CD14-positive monocyte (primary cell): ENCODE measurements at regions not wholly inside any gene's neighbourhood (a gene's known extent, or its start where the extent isn't known, plus 50 kb on each side); places are given as distances from the start of the nearest gene placed in this dataset.
A peak's percentile ranks its signal among the peaks of the same experiment; 100 is the strongest.

Experiments
- DNase-seq, 3 donors: peaks; one replicate each; pipeline ENCODE4 v3.0.0-alpha.2; 2011 to 2022
- H2AFZ ChIP-seq: 2 replicates; pipeline ENCODE4 v1.6.0; 2012; ENCODE audit warnings: mild to moderate bottlenecking, low read depth, low read length, inconsistent platforms; ENCODE audit not compliant: insufficient read depth, poor library complexity, severe bottlenecking
- H3K27ac ChIP-seq, 2 donors: 1 replicate in 1 of 2; 2 replicates in 1 of 2; pipeline ENCODE4 v1.5.1; 2012 to 2013; ENCODE audit warnings: low read length in 2 of 2, control low read depth in 1 of 2, inconsistent platforms in 1 of 2, low read depth in 1 of 2, mild to moderate bottlenecking in 1 of 2
- H3K27me3 ChIP-seq, 2 donors: one replicate each; pipeline versions ENCODE4 v1.6.0 to v1.6.1; 2011 to 2013; ENCODE audit warnings: low read length in 2 of 2; ENCODE audit not compliant: control insufficient read depth in 2 of 2, insufficient read depth in 2 of 2
- H3K36me3 ChIP-seq, 2 donors: replicated peaks in 1 of 2; 1 replicate in 1 of 2; 2 replicates in 1 of 2; pipeline versions ENCODE4 v1.5.1 to v1.6.1; 2012 to 2013; ENCODE audit warnings: low read length in 2 of 2, control low read depth in 1 of 2, inconsistent platforms in 1 of 2, mild to moderate bottlenecking in 1 of 2; ENCODE audit not compliant: insufficient read depth in 2 of 2, control insufficient read depth in 1 of 2
- H3K4me1 ChIP-seq, 2 donors: 1 replicate in 1 of 2; 2 replicates in 1 of 2; pipeline versions ENCODE4 v1.5.1 to v1.6.1; 2012 to 2013; ENCODE audit warnings: low read length in 2 of 2, control low read depth in 1 of 2, inconsistent platforms in 1 of 2, mild to moderate bottlenecking in 1 of 2, moderate library complexity in 1 of 2; ENCODE audit not compliant: insufficient read depth in 2 of 2, control insufficient read depth in 1 of 2
- H3K4me2 ChIP-seq: replicated peaks from 2 replicates; pipeline ENCODE3; 2012; ENCODE audit warnings: low read length, moderate library complexity, mild to moderate bottlenecking; ENCODE audit not compliant: poor library complexity, severe bottlenecking; ENCODE audit errors: extremely low read depth
- H3K4me3 ChIP-seq, 3 experiments: fragments of 200-600 bp in 1 of 3; sonication (generic) in 1 of 3; replicated peaks in 1 of 3; 1 replicate in 2 of 3; 2 replicates in 1 of 3; pipeline ENCODE4 v1.5.1; 2011 to 2013; ENCODE audit warnings: low read length in 3 of 3, mild to moderate bottlenecking in 3 of 3, control low read depth in 2 of 3, low read depth in 2 of 3, inconsistent platforms in 1 of 3, moderate library complexity in 1 of 3
- H3K79me2 ChIP-seq: 2 replicates; pipeline ENCODE4 v1.6.0; 2012; ENCODE audit warnings: mild to moderate bottlenecking, control low read depth, inconsistent platforms, low read length, moderate library complexity; ENCODE audit not compliant: insufficient read depth
- H3K9ac ChIP-seq: 2 replicates; pipeline ENCODE4 v1.6.0; 2017; ENCODE audit warnings: low read length, mild to moderate bottlenecking; ENCODE audit not compliant: insufficient read depth, poor library complexity, severe bottlenecking
- H3K9me3 ChIP-seq, 2 donors: replicated peaks in 1 of 2; 1 replicate in 1 of 2; 2 replicates in 1 of 2; pipeline versions ENCODE4 v1.5.1 to v1.6.1; 2012 to 2013; ENCODE audit warnings: low read length in 2 of 2, control low read depth in 1 of 2; ENCODE audit not compliant: control insufficient read depth in 1 of 2, insufficient read depth in 1 of 2
- H4K20me1 ChIP-seq: 2 replicates; pipeline ENCODE4 v1.6.0; 2012; ENCODE audit warnings: mild to moderate bottlenecking, low read length, control low read depth, moderate library complexity; ENCODE audit not compliant: insufficient read depth
- H3K27ac Mint-ChIP-seq, 7 donors: one replicate each; pipeline ENCODE4 v1.8.0; 2020; ENCODE audit warnings: mild to moderate bottlenecking in 7 of 7, mixed read lengths in 7 of 7, moderate library complexity in 6 of 7, inconsistent platforms in 2 of 7
- H3K27me3 Mint-ChIP-seq, 3 donors: one replicate each; pipeline ENCODE4 v1.8.0; 2021 to 2022; ENCODE audit warnings: low read depth in 3 of 3, mild to moderate bottlenecking in 3 of 3, mixed read lengths in 3 of 3, moderate library complexity in 3 of 3, inconsistent platforms in 1 of 3
- H3K36me3 Mint-ChIP-seq, 2 donors: one replicate each; pipeline ENCODE4 v1.8.0; 2020; ENCODE audit warnings: mixed read lengths in 2 of 2, inconsistent platforms in 1 of 2, mild to moderate bottlenecking in 1 of 2
- H3K4me1 Mint-ChIP-seq: one replicate; pipeline ENCODE4 v1.8.0; 2020; ENCODE audit warnings: mild to moderate bottlenecking, mixed read lengths
- H3K4me3 Mint-ChIP-seq, 2 donors: one replicate each; pipeline ENCODE4 v1.8.0; 2020; ENCODE audit warnings: mild to moderate bottlenecking in 2 of 2, mixed read lengths in 2 of 2, moderate library complexity in 1 of 2
- H3K9me3 Mint-ChIP-seq, 7 donors: one replicate each; pipeline ENCODE4 v1.8.0; 2020 to 2022; ENCODE audit warnings: mixed read lengths in 7 of 7, mild to moderate bottlenecking in 6 of 7, moderate library complexity in 6 of 7, inconsistent platforms in 2 of 7
- WGBS: methylation state at CpG from one replicate; pipeline ENCODE4 v1.1.5; 2013; ENCODE audit warnings: missing lambda C conversion rate; ENCODE audit not compliant: insufficient coverage; 5-methylcytosine and 5-hydroxymethylcytosine counted together
- intact Hi-C, 2 donors: fragments of 100-400 bp; cut with micrococcal nuclease; formaldehyde crosslinking; loops; one replicate each; pipeline versions ENCODE4 v1.15.0 to v1.15.1; 2023
- TF ChIP-seq, protein P1 (sequence below): fragments of 200-600 bp; IDR thresholded peaks from one replicate; pipeline ENCODE4 v1.8.0; 2022; ENCODE audit warnings: antibody characterized with exemption, mild to moderate bottlenecking

DNA sequence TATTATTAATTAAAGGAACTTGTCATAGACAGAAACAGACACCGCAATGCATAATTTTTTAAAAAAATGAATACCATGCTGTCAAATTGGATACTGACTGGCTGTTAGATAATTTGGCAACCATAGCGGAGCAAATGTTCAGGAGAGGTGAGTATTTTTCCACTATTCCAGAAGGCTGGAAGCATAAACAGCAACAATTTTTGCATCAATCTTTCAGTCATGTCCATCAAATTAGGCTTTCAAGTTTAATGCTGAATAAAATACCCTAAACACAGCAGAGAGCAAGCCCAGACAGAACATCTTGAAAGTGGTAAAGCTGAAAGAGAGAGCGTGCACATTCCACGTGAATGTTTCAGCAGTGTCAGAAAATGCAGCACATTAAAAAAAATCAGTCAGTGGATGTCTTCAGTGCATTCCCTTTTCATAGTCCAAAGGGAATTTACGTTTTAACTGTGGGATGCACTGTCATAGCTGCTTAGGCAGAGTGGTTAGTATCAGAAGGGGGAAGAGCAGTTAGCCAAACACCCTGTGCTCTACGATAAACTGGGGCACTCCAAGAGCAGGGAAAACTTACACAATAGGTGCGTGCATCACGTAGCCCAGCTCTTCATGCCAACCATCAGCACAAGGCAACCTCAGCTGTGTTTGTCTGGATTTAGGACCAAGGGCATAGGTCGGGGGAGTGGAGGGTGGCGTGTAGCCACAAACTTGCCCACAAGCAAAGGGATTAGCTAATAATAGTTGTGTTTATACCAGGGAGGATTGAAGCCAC lies 116.2 kb upstream of the STMND1 start:
- Histone ChIP-seq H3K27ac (no peak overlapping the region), H3K4me2 (no peak overlapping the region), H3K27me3 (peaks cover 0 to 2% of the 10 kb centered on the region in 2 donors), H3K4me3 (no peak overlapping the region), H3K9ac (no peak overlapping the region), H3K4me1 (peaks cover 15 to 22% of the 10 kb centered on the region in 2 donors), H3K9me3 (peaks cover 5 to 14% of the 10 kb centered on the region in 2 donors), H4K20me1 (no peaks in the 10 kb centered on the region), H2AFZ (no peak overlapping the region), H3K36me3 (no peaks in the 10 kb centered on the region), H3K79me2 (no peaks in the 10 kb centered on the region)
- TF ChIP-seq, protein P1, sequence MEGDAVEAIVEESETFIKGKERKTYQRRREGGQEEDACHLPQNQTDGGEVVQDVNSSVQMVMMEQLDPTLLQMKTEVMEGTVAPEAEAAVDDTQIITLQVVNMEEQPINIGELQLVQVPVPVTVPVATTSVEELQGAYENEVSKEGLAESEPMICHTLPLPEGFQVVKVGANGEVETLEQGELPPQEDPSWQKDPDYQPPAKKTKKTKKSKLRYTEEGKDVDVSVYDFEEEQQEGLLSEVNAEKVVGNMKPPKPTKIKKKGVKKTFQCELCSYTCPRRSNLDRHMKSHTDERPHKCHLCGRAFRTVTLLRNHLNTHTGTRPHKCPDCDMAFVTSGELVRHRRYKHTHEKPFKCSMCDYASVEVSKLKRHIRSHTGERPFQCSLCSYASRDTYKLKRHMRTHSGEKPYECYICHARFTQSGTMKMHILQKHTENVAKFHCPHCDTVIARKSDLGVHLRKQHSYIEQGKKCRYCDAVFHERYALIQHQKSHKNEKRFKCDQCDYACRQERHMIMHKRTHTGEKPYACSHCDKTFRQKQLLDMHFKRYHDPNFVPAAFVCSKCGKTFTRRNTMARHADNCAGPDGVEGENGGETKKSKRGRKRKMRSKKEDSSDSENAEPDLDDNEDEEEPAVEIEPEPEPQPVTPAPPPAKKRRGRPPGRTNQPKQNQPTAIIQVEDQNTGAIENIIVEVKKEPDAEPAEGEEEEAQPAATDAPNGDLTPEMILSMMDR, result no peak
- H3K36me3 Mint-ChIP-seq, result no peaks in the 10 kb centered on the region
- H3K4me3 Mint-ChIP-seq, result peak overlapping the region in 1 of 2 donors; percentile 74
- peaks cover 22% of the 10 kb centered on the region for H3K4me1 Mint-ChIP-seq
- peaks cover 2 to 12% (median 3%) of the 10 kb centered on the region in 3 donors for H3K27me3 Mint-ChIP-seq
- intact Hi-C loops, result no loop called here
- no peak overlapping the region for H3K27ac Mint-ChIP-seq
- 20% methylated on average over 6 of the region's 10 CpGs for WGBS
- DNase-seq, result peak in 1 of 3 donors; percentile 26
- peaks cover 12 to 18% (median 14%) of the 10 kb centered on the region in 7 donors for H3K9me3 Mint-ChIP-seq

DNA sequence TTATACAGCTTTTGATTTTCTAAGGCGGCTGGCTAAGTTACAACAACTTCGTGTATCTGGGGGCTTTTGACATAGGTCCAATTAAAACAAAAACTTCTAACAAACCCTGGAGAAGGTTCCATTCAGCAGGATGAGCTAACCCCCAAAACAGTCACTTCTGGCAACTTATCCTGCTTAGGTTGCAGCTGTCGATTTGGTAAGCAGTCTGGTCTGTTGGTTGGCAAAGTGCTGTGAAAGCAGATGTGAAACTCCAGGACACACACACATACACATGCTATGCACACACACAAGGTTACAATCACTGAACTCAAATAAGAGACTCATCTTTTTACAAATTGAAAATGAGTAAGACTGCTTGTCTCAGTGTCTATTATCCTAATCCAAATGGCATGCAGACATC lies 119.0 kb upstream of the STMND1 start:
- Mint-ChIP-seq H3K27me3 (peaks cover 2 to 5% (median 4%) of the 10 kb centered on the region in 3 donors), H3K9me3 (peaks cover 0 to 2% (median 0%) of the 10 kb centered on the region in 7 donors), H3K27ac (no peak overlapping the region), H3K36me3 (no peaks in the 10 kb centered on the region), H3K4me1 (peaks cover 32% of the 10 kb centered on the region), H3K4me3 (no peak overlapping the region)
- no peak overlapping the region for H3K27ac ChIP-seq
- no peaks in the 10 kb centered on the region for H4K20me1 ChIP-seq
- peaks cover 19 to 22% of the 10 kb centered on the region in 2 donors for H3K4me1 ChIP-seq
- TF ChIP-seq, protein P1, result no peak
- peaks cover 0 to 5% of the 10 kb centered on the region in 2 donors for H3K27me3 ChIP-seq
- H3K36me3 ChIP-seq, result no peaks in the 10 kb centered on the region
- no peak overlapping the region for H2AFZ ChIP-seq
- intact Hi-C loops, result no loop called here
- peak in 2 of 3 donors; percentile 9 to 21 for DNase-seq
- H3K4me3 ChIP-seq, result no peak overlapping the region
- no peaks in the 10 kb centered on the region for H3K79me2 ChIP-seq
- H3K9ac ChIP-seq, result no peak overlapping the region
- H3K9me3 ChIP-seq, result no peaks in the 10 kb centered on the region
- no CpG with 5 or more reads among the region's 3 CpGs for WGBS
- H3K4me2 ChIP-seq, result no peak overlapping the region
